CD4-positive, alpha-beta T cell (primary cell): ENCODE measurements at regions not wholly inside any gene's neighbourhood (a gene's known extent, or its start where the extent isn't known, plus 50 kb on each side); places are given as distances from the start of the nearest gene placed in this dataset.

Experiments used
- ATAC-seq: fragments of 200-7000 bp; cut with Tn5 transposase; one replicate; pipeline ENCODE4 v1.10.0; 2022; ENCODE audit warnings: mild to moderate bottlenecking; ENCODE audit not compliant: poor library complexity
- CTCF ChIA-PET: fragments of 350-600 bp; sonication (Branson Sonifier 250); formaldehyde crosslinking; loops from one replicate; lab custom pipeline; 2021; ENCODE audit warnings: antibody characterized with exemption, inconsistent platforms; lab: Charles Lee
- POLR2A ChIA-PET: fragments of 350-600 bp; sonication (Branson Sonifier 250); formaldehyde crosslinking; loops from one replicate; lab custom pipeline; 2021; ENCODE audit warnings: antibody characterized with exemption, inconsistent platforms; lab: Charles Lee
- DNase-seq, 14 experiments: peaks; one replicate each; pipeline ENCODE4 v3.0.0-alpha.2; 2013 to 2020; ENCODE audit warnings: mixed read lengths in 2 of 14
- H3K27ac ChIP-seq, 2 donors: one replicate each; pipeline versions ENCODE4 v1.5.1 to v1.7.0; 2013; ENCODE audit warnings: low read length in 2 of 2, low read depth in 1 of 2, mild to moderate bottlenecking in 1 of 2
- H3K27me3 ChIP-seq, 2 experiments: 1 replicate in 1 of 2; 2 replicates in 1 of 2; pipeline versions ENCODE4 v1.6.1 to v1.7.0; 2013; ENCODE audit warnings: low read length in 2 of 2, control low read depth in 1 of 2, mild to moderate bottlenecking in 1 of 2, moderate library complexity in 1 of 2; ENCODE audit not compliant: insufficient read depth in 2 of 2, control insufficient read depth in 1 of 2
- H3K36me3 ChIP-seq: one replicate; pipeline ENCODE4 v1.6.1; 2013; ENCODE audit warnings: low read length, control low read depth; ENCODE audit not compliant: insufficient read depth
- H3K4me1 ChIP-seq: one replicate; pipeline ENCODE4 v1.6.1; 2013; ENCODE audit warnings: low read length, control low read depth; ENCODE audit not compliant: insufficient read depth
- H3K4me3 ChIP-seq: one replicate; pipeline ENCODE4 v1.5.1; 2013; ENCODE audit warnings: mild to moderate bottlenecking, low read length, moderate library complexity
- H3K9me3 ChIP-seq, 2 experiments: 1 replicate in 1 of 2; 2 replicates in 1 of 2; pipeline versions ENCODE4 v1.6.1 to v1.7.0; 2013; ENCODE audit warnings: low read length in 2 of 2, mild to moderate bottlenecking in 2 of 2, control low read depth in 1 of 2, moderate library complexity in 1 of 2; ENCODE audit not compliant: control insufficient read depth in 1 of 2, insufficient read depth in 1 of 2
- H3K27ac Mint-ChIP-seq: one replicate; pipeline ENCODE4 v1.8.0; 2020; ENCODE audit warnings: mixed read lengths
- H3K27me3 Mint-ChIP-seq: one replicate; pipeline ENCODE4 v1.8.0; 2021; ENCODE audit warnings: mixed read lengths
- H3K36me3 Mint-ChIP-seq: one replicate; pipeline ENCODE4 v1.8.0; 2021; ENCODE audit warnings: low read depth, mixed read lengths
- H3K4me1 Mint-ChIP-seq: one replicate; pipeline ENCODE4 v1.8.0; 2021; ENCODE audit warnings: low read depth, mixed read lengths
- H3K4me3 Mint-ChIP-seq: one replicate; pipeline ENCODE4 v1.8.0; 2020; ENCODE audit warnings: mild to moderate bottlenecking, mixed read lengths
- H3K9me3 Mint-ChIP-seq: one replicate; pipeline ENCODE4 v1.8.0; 2020; ENCODE audit warnings: mixed read lengths
- CTCF ChIP-seq: fragments of 200-600 bp; IDR thresholded peaks from one replicate; pipeline ENCODE4 v1.8.0; 2022; ENCODE audit warnings: antibody characterized with exemption, mild to moderate bottlenecking
- intact Hi-C, 2 experiments: fragments of 100-400 bp; cut with DNase I in 1 of 2; cut with micrococcal nuclease in 1 of 2; formaldehyde crosslinking; loops; one replicate each; pipeline versions ENCODE4 v1.15.1 to v1.9.0; 2023 to 2025; cut with DNase I, micrococcal nuclease

- no peaks in the 10 kb centered on the region for H3K36me3 Mint-ChIP-seq
Observed at GRCh38 chr18:24726727-24727492, 266.5 kb downstream of the HRH4 start.

GRCh38 chr18:24727685-24728084 lies 267.2 kb downstream of the HRH4 start:
- Histone ChIP-seq H3K4me3 (no peak overlapping the region), H3K27me3 (peaks cover 4 to 5% of the 10 kb centered on the region in 2 experiments), H3K9me3 (no peaks in the 10 kb centered on the region), H3K4me1 (no peaks in the 10 kb centered on the region), H3K27ac (no peak overlapping the region), H3K36me3 (no peaks in the 10 kb centered on the region)
- Mint-ChIP-seq H3K9me3 (no peaks in the 10 kb centered on the region), H3K27me3 (peaks cover 3% of the 10 kb centered on the region), H3K36me3 (no peaks in the 10 kb centered on the region), H3K27ac (no peak overlapping the region), H3K4me3 (no peak overlapping the region), H3K4me1 (no peaks in the 10 kb centered on the region)
- intact Hi-C loops = loop anchor here (2.0 kb wide), 4 partner anchors 127 to 369 kb away; no protein-coding TSS in a partner anchor
- DNase-seq (no peak), ATAC-seq (no peak)
- ChIA-PET CTCF (interaction anchor here (2.2 kb wide), 1 partner anchor 239 kb away, joined by 4 read pairs; no protein-coding TSS in a partner anchor), POLR2A (no interaction called here)
- TF ChIP-seq CTCF = no peak

More at GRCh38 chr18:24726727-24727492, 266.5 kb downstream of the HRH4 start:
- no peaks in the 10 kb centered on the region for H3K9me3 ChIP-seq
- H3K4me1 ChIP-seq = no peaks in the 10 kb centered on the region
- peaks cover 4 to 5% of the 10 kb centered on the region in 2 experiments for H3K27me3 ChIP-seq
- no peaks in the 10 kb centered on the region for H3K9me3 Mint-ChIP-seq
- H3K36me3 ChIP-seq = no peaks in the 10 kb centered on the region
- no peak overlapping the region for H3K27ac Mint-ChIP-seq
- ChIA-PET CTCF (interaction anchor here (0.7 to 2.2 kb wide), 6 partner anchors 118 to 367 kb away, joined by 3 to 4 read pairs (median 3); no protein-coding TSS in a partner anchor), POLR2A (no interaction called here)
- ATAC-seq (no peak), DNase-seq (peak; percentile 17 to 74 (median 36))
- TF ChIP-seq CTCF = peak; percentile 71
- no peak overlapping the region for H3K4me3 ChIP-seq
- intact Hi-C loops = loop anchor here (1.0 to 2.0 kb wide), 6 partner anchors 126 to 368 kb away; no protein-coding TSS in a partner anchor
- no peaks in the 10 kb centered on the region for H3K4me1 Mint-ChIP-seq
- H3K27me3 Mint-ChIP-seq = peaks cover 3% of the 10 kb centered on the region
- no peak overlapping the region for H3K4me3 Mint-ChIP-seq
- no peak overlapping the region for H3K27ac ChIP-seq

GRCh38 chr18:24731158-24731557 lies 270.7 kb downstream of the HRH4 start:
- intact Hi-C loops = no loop called here
- Histone ChIP-seq H3K4me1 (no peaks in the 10 kb centered on the region), H3K36me3 (no peaks in the 10 kb centered on the region), H3K27ac (no peak overlapping the region), H3K27me3 (no peaks in the 10 kb centered on the region), H3K4me3 (no peak overlapping the region), H3K9me3 (no peaks in the 10 kb centered on the region)
- CTCF ChIA-PET = no interaction called here
- H3K27me3 Mint-ChIP-seq = peaks cover 3% of the 10 kb centered on the region
- no peak overlapping the region for H3K27ac Mint-ChIP-seq
- no peak for DNase-seq
- no peaks in the 10 kb centered on the region for H3K36me3 Mint-ChIP-seq
- no peak overlapping the region for H3K4me3 Mint-ChIP-seq
- H3K4me1 Mint-ChIP-seq = no peaks in the 10 kb centered on the region
- no peaks in the 10 kb centered on the region for H3K9me3 Mint-ChIP-seq
- no peak for TF ChIP-seq CTCF
- POLR2A ChIA-PET = no interaction called here
- ATAC-seq = no peak
